ENCODE measurements at regions not wholly inside any gene's neighbourhood (a gene's known extent, or its start where the extent isn't known, plus 50 kb on each side); places are given as distances from the start of the nearest gene placed in this dataset.

DNA sequence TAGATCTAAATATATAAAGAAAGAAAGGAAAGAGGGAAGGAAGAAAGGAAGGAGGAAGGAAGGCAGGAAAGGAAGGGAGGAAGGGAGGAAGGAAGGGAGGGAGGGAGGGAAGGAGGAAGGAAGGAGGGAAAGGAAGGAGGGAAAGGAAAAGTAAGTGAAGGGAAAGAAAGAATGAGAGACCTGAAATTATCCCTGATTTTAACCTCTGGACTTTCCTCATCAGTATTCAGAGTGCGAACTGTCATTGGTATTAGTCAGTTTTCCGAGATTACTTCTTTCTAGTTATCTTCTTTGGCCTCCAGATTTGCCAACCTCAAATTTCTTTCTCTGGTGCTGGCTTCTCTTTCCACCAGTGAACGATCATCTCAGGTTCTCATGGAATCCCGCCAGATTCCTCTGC is 215.5 kb upstream of the FN1 start:
- Histone ChIP-seq H3K9me3 (no peaks in the 10 kb centered on the region), H3K4me3 (no peak overlapping the region), H3K36me3 (no peaks in the 10 kb centered on the region), H3K4me1 (peaks cover 0 to 7% (median 6%) of the 10 kb centered on the region in 3 donors), H3K27me3 (no peaks in the 10 kb centered on the region), H3K27ac (no peak overlapping the region)
- no peak for TF ChIP-seq CTCF (IDR thresholded peaks at IDR 0.05)
- no peak for TF ChIP-seq POLR2A (IDR thresholded peaks at IDR 0.05)
- 86 to 94% methylated on average over 4 of the region's 4 CpGs for WGBS, 2 donors
- intact Hi-C loops (cut with DNase I) = no loop called here
- DNase-seq = no peak

DNA sequence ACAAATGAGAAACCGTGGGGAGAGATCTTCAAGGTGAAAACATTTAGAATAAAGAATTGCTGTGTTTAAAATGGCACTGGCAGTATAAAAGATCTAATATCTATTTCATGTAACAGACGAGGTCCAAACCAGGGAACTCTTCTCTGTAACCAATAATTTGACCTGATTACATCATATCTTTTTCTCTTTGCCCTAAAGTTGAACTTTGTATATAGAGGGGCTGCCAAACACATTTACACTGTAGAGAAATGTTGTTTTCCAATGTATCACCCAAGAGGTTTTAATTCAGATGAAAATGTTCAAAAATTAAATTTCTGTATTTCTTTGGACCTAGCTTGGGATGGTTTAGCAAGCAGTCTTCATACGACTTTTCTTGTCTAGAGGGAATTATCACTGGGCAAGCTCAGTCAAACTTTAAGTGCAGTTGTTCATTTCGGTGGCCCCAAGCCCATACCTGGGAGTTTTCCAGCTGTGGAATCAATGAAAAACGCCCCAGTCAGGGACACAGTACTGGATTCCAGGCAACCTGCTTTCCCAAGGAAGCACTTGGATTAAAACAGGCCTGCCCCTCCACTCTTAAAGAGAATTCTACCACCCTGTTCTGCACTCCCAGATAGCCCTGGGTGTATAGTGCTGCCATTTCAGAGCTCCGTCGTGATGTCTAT is 208.5 kb upstream of the FN1 start:
- Histone ChIP-seq H3K27me3 (no peaks in the 10 kb centered on the region), H3K9me3 (no peaks in the 10 kb centered on the region), H3K4me3 (no peak overlapping the region), H3K4me1 (no peaks in the 10 kb centered on the region), H3K27ac (no peak overlapping the region), H3K36me3 (no peaks in the 10 kb centered on the region)
- WGBS, 2 donors = 63 to 76% methylated on average over 7 of the region's 7 CpGs
- intact Hi-C loops (cut with DNase I) = loop anchor here (5.0 kb wide), 1 partner anchor 73 kb away; no protein-coding TSS in a partner anchor
- no peak for DNase-seq
- TF ChIP-seq POLR2A (IDR thresholded peaks at IDR 0.05) (no peak), CTCF (IDR thresholded peaks at IDR 0.05) (no peak)

DNA sequence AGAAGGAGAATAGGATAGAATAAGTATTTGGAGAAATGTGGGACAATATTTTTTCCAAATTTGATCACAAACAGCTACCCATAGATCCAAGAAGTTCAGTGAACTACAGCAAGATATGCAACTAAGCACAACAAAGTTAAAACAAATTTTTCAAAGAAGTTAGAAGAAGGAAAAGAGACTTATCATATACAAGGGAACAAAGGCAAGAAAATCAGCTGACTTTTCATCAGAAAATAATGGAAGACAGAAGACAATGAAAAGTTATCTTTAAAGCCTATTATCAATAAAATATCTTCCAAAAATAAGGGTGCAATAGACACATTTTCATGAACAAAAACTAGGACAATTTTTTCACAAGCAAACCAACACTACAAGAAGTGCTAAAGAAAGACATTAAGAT is 202.8 kb upstream of the FN1 start:
- H3K4me1 ChIP-seq = no peaks in the 10 kb centered on the region
- no peak for TF ChIP-seq CTCF (IDR thresholded peaks at IDR 0.05)
- no peak for TF ChIP-seq POLR2A (IDR thresholded peaks at IDR 0.05)
- no peak overlapping the region for H3K27ac ChIP-seq
- no peak for DNase-seq
- H3K9me3 ChIP-seq = peaks cover 0 to 2% (median 0%) of the 10 kb centered on the region in 3 donors
- intact Hi-C loops (cut with DNase I) = no loop called here
- H3K4me3 ChIP-seq = no peak overlapping the region
- H3K27me3 ChIP-seq = no peaks in the 10 kb centered on the region
- no peaks in the 10 kb centered on the region for H3K36me3 ChIP-seq

GRCh38 chr2:215637651-215638050 is 201.8 kb upstream of the FN1 start:
- intact Hi-C loops (cut with DNase I) = no loop called here
- H3K36me3 ChIP-seq = no peaks in the 10 kb centered on the region
- H3K27me3 ChIP-seq = no peaks in the 10 kb centered on the region
- no peak for TF ChIP-seq CTCF (IDR thresholded peaks at IDR 0.05)
- no peak for TF ChIP-seq POLR2A (IDR thresholded peaks at IDR 0.05)
- no peak overlapping the region for H3K4me3 ChIP-seq
- peaks cover 0 to 11% (median 0%) of the 10 kb centered on the region in 3 donors for H3K9me3 ChIP-seq
- no peak overlapping the region for H3K27ac ChIP-seq
- H3K4me1 ChIP-seq = no peaks in the 10 kb centered on the region
- no peak for DNase-seq

GRCh38 chr2:215636816-215637215 is 200.9 kb upstream of the FN1 start:
- Histone ChIP-seq H3K4me3 (no peak overlapping the region), H3K4me1 (no peaks in the 10 kb centered on the region), H3K27ac (no peak overlapping the region), H3K9me3 (peaks cover 0 to 11% (median 0%) of the 10 kb centered on the region in 3 donors), H3K27me3 (no peaks in the 10 kb centered on the region), H3K36me3 (no peaks in the 10 kb centered on the region)
- TF ChIP-seq CTCF (IDR thresholded peaks at IDR 0.05) (no peak), POLR2A (IDR thresholded peaks at IDR 0.05) (no peak)
- intact Hi-C loops (cut with DNase I) = no loop called here
- 72 to 85% methylated on average over 3 of the region's 3 CpGs for WGBS, 2 donors
- DNase-seq = no peak
